Endothelial cell of umbilical vein (primary cell): ENCODE measurements at regions not wholly inside any gene's neighbourhood (a gene's known extent, or its start where the extent isn't known, plus 50 kb on each side); places are given as distances from the start of the nearest gene placed in this dataset.
A peak's percentile ranks its signal among the peaks of the same experiment; 100 is the strongest.

ENCODE experiments used
- BruUV-seq: library from RNA; stranded (reverse); fragments of 400-500 nt; replicated peaks from 2 replicates; lab custom pipeline; 2021; lab: Mats Ljungman, UMichigan
- CTCF ChIA-PET: fragments of 300-600, 350-600 bp; sonication (Branson Sonifier 250); formaldehyde crosslinking; loops from one replicate; lab custom pipeline; 2021; ENCODE audit warnings: antibody characterized with exemption, inconsistent platforms; lab: Charles Lee
- POLR2A ChIA-PET: fragments of 300-600, 350-600 bp; sonication (Branson Sonifier 250); formaldehyde crosslinking; loops from one replicate; lab custom pipeline; 2021; ENCODE audit warnings: antibody characterized with exemption, inconsistent platforms; lab: Charles Lee
- DNase-seq: peaks from one replicate; pipeline ENCODE4 v3.0.0-alpha.2; 2011; ENCODE audit warnings: low read depth, low spot score
- FAIRE-seq: peaks from 2 replicates; lab custom pipeline; 2011; peaks lifted over from hg19 to GRCh38; lab: Jason Lieb, UNC
- H2AFZ ChIP-seq: 2 replicates; pipeline ENCODE4 v1.6.0; 2012; ENCODE audit warnings: low read depth, low read length, control low read depth, inconsistent platforms
- H3K27ac ChIP-seq: 2 replicates; pipeline ENCODE4 v1.5.1; 2011; ENCODE audit warnings: low read depth, mild to moderate bottlenecking, control low read depth, low read length, moderate library complexity; ENCODE audit not compliant: insufficient read depth
- H3K27me3 ChIP-seq, 2 experiments: 2 replicates each; pipeline versions ENCODE4 v1.6.0 to v1.6.1; 2011; ENCODE audit warnings: low read length in 2 of 2, mixed read lengths in 1 of 2; ENCODE audit not compliant: control insufficient read depth in 2 of 2, insufficient read depth in 2 of 2
- H3K36me3 ChIP-seq, 2 experiments: 2 replicates in 1 of 2; 3 replicates in 1 of 2; pipeline ENCODE4 v1.5.1; 2011; ENCODE audit warnings: low read length in 2 of 2, mild to moderate bottlenecking in 1 of 2, moderate library complexity in 1 of 2; ENCODE audit not compliant: control insufficient read depth in 2 of 2, insufficient read depth in 2 of 2; ENCODE audit errors: extremely low read depth in 1 of 2
- H3K4me1 ChIP-seq: 3 replicates; pipeline ENCODE4 v1.5.1; 2011; ENCODE audit warnings: mild to moderate bottlenecking, low read length; ENCODE audit not compliant: control insufficient read depth, insufficient read depth; ENCODE audit errors: extremely low read depth
- H3K4me2 ChIP-seq: 2 replicates; pipeline ENCODE4 v1.6.1; 2011; ENCODE audit warnings: low read length, control low read depth, mixed read lengths; ENCODE audit not compliant: insufficient read depth
- H3K4me3 ChIP-seq, 3 experiments: fragments of 200-600 bp in 1 of 3; sonication (generic), shearing (Covaris generic) in 1 of 3; replicated peaks in 1 of 3; 2 replicates each; pipeline ENCODE4 v1.5.1; 2011 to 2016; ENCODE audit warnings: control low read depth in 3 of 3, low read length in 3 of 3, mild to moderate bottlenecking in 2 of 3, inconsistent platforms in 1 of 3, low read depth in 1 of 3, moderate library complexity in 1 of 3; ENCODE audit not compliant: insufficient read depth in 1 of 3
- H3K79me2 ChIP-seq: 2 replicates; pipeline ENCODE4 v1.6.0; 2012; ENCODE audit warnings: low read length, inconsistent platforms; ENCODE audit not compliant: control insufficient read depth, insufficient read depth
- H3K9ac ChIP-seq: replicated peaks from 2 replicates; pipeline ENCODE3; 2011; ENCODE audit warnings: low read length, control low read depth; ENCODE audit not compliant: insufficient read depth; ENCODE audit errors: extremely low read depth
- H3K9me1 ChIP-seq: replicated peaks from 3 replicates; pipeline ENCODE4 v1.6.0; 2011; ENCODE audit warnings: mild to moderate bottlenecking, low read length; ENCODE audit not compliant: control insufficient read depth, insufficient read depth; ENCODE audit errors: extremely low read depth
- H3K9me3 ChIP-seq: replicated peaks from 2 replicates; pipeline ENCODE4 v1.5.1; 2012; ENCODE audit warnings: low read length, inconsistent platforms; ENCODE audit not compliant: control insufficient read depth, insufficient read depth
- H4K20me1 ChIP-seq: replicated peaks from 2 replicates; pipeline ENCODE3; 2011; ENCODE audit warnings: mild to moderate bottlenecking, low read length; ENCODE audit not compliant: control insufficient read depth, insufficient read depth; ENCODE audit errors: extremely low read depth
- EZH2 ChIP-seq: IDR thresholded peaks from 2 replicates; pipeline ENCODE4 v1.6.1; 2012; ENCODE audit warnings: borderline replicate concordance, low read depth, mild to moderate bottlenecking, moderate library complexity, low read length, inconsistent platforms; ENCODE audit not compliant: severe bottlenecking
- FOS ChIP-seq: IDR thresholded peaks from 2 replicates; pipeline ENCODE4 v1.6.1; 2011; ENCODE audit warnings: mild to moderate bottlenecking, low read length, moderate library complexity, borderline replicate concordance; ENCODE audit not compliant: insufficient read depth
- GATA2 ChIP-seq: IDR thresholded peaks from 2 replicates; pipeline ENCODE4 v1.7.0; 2011; ENCODE audit warnings: low read depth, mild to moderate bottlenecking, moderate library complexity, mixed read lengths, low read length; ENCODE audit not compliant: insufficient read length, insufficient read depth
- JUN ChIP-seq: IDR thresholded peaks from 2 replicates; pipeline ENCODE4 v1.6.1; 2011; ENCODE audit warnings: borderline replicate concordance, low read depth; ENCODE audit not compliant: insufficient read length, insufficient read depth
- MYC ChIP-seq: IDR thresholded peaks from one replicate; pipeline ENCODE4 v1.6.1; 2011; ENCODE audit warnings: mild to moderate bottlenecking, low read depth, low read length
- POLR2A ChIP-seq: IDR thresholded peaks from 2 replicates; pipeline ENCODE4 v1.6.1; 2012; ENCODE audit warnings: low read depth, mild to moderate bottlenecking, control low read depth, low read length
- POLR2AphosphoS5 ChIP-seq: IDR thresholded peaks from 2 replicates; pipeline ENCODE4 v1.6.1; 2012; ENCODE audit warnings: low read depth, mild to moderate bottlenecking, control low read depth, low read length, moderate library complexity; ENCODE audit not compliant: insufficient read depth
- dilution Hi-C: fragments of 300-500 bp; cut with MboI; formaldehyde crosslinking; loops from one replicate; pipeline ENCODE4 v1.15.0; 2019; ENCODE audit warnings: low sequenced_read_pairs; ENCODE audit not compliant: extremely low pct_ligation_motif_present
- intact Hi-C: fragments of 100-400 bp; cut with micrococcal nuclease; formaldehyde crosslinking; loops from one replicate; pipeline ENCODE4 v1.10.0; 2022
- TF ChIP-seq, protein P1 (sequence below): IDR thresholded peaks from 2 replicates; pipeline ENCODE4 v1.6.1; 2011; ENCODE audit not compliant: insufficient read depth, insufficient read length
- TF ChIP-seq, protein P2 (sequence below), 2 donors: IDR thresholded peaks; 1 replicate in 1 of 2; 2 replicates in 1 of 2; pipeline ENCODE4 v1.5.1; 2011; ENCODE audit warnings: low read length in 2 of 2, mild to moderate bottlenecking in 2 of 2, moderate library complexity in 2 of 2, control low read depth in 1 of 2, inconsistent platforms in 1 of 2, low read depth in 1 of 2; ENCODE audit not compliant: insufficient read depth in 1 of 2; ENCODE audit errors: extremely low read depth in 1 of 2

DNA sequence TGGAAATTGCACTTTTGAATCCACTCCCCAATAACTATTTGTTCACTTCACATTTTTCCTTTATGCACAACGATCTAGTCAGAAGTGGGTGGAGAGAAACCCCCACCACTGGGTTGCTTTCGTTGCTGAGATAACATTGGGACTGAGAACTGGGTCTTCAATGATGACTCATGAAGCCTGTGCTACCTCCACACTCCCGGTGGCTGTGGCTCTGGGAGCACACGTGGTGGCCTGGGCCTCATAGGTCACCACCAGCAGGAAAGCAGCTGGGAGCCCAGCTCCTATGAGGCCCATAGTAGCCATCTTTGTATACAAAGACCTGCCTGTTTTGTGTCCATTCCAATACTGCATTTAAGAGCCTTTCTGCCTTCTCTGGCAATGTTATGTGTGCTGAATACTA is 178.0 kb upstream of the SASH1 start:
- Histone ChIP-seq H3K27ac (no peak overlapping the region), H2AFZ (peak overlapping the region; percentile 3), H3K9ac (no peak overlapping the region), H4K20me1 (no peaks in the 10 kb centered on the region), H3K4me3 (no peak overlapping the region), H3K4me2 (no peak overlapping the region), H3K4me1 (peaks cover 5% of the 10 kb centered on the region), H3K36me3 (no peaks in the 10 kb centered on the region), H3K79me2 (no peaks in the 10 kb centered on the region), H3K27me3 (no peaks in the 10 kb centered on the region), H3K9me1 (no peaks in the 10 kb centered on the region), H3K9me3 (no peaks in the 10 kb centered on the region)
- POLR2A ChIA-PET: no interaction called here
- no TSS peak for BruUV-seq
- dilution Hi-C loops (loop anchor here (25.0 kb wide), 1 partner anchor 652 kb away; the partner anchor contains the start of gene SAMD5), intact Hi-C loops (loop anchor here (5.0 kb wide), 2 partner anchors 192 to 297 kb away; no protein-coding TSS in a partner anchor)
- no peak for DNase-seq
- TF ChIP-seq POLR2AphosphoS5 (no peak), POLR2A (no peak), MYC (no peak), GATA2 (no peak), FOS (no peak), EZH2 (no peak), JUN (no peak)
- TF ChIP-seq, protein P1, sequence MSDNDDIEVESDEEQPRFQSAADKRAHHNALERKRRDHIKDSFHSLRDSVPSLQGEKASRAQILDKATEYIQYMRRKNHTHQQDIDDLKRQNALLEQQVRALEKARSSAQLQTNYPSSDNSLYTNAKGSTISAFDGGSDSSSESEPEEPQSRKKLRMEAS: no peak
- TF ChIP-seq, protein P2, sequence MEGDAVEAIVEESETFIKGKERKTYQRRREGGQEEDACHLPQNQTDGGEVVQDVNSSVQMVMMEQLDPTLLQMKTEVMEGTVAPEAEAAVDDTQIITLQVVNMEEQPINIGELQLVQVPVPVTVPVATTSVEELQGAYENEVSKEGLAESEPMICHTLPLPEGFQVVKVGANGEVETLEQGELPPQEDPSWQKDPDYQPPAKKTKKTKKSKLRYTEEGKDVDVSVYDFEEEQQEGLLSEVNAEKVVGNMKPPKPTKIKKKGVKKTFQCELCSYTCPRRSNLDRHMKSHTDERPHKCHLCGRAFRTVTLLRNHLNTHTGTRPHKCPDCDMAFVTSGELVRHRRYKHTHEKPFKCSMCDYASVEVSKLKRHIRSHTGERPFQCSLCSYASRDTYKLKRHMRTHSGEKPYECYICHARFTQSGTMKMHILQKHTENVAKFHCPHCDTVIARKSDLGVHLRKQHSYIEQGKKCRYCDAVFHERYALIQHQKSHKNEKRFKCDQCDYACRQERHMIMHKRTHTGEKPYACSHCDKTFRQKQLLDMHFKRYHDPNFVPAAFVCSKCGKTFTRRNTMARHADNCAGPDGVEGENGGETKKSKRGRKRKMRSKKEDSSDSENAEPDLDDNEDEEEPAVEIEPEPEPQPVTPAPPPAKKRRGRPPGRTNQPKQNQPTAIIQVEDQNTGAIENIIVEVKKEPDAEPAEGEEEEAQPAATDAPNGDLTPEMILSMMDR (IDR thresholded peaks at IDR 0.05; ENCODE audit: extremely low read depth in 1 of 2, insufficient read depth in 1 of 2, low read depth in 1 of 2, low read length in 2 of 2): no peak
- FAIRE-seq: no peak
- CTCF ChIA-PET: interaction anchor here (1.6 to 3.2 kb wide), 4 partner anchors 8 to 782 kb away, joined by 3 to 110 read pairs (median 8); partner anchors contain the start of gene SAMD5
